Esophagus squamous epithelium (tissue), 4 donors: ENCODE measurements at regions not wholly inside any gene's neighbourhood (a gene's known extent, or its start where the extent isn't known, plus 50 kb on each side); places are given as distances from the start of the nearest gene placed in this dataset.

Experiments
- CTCF ChIP-seq, 6 experiments: fragments of 450-650 bp in 4 of 6; fragments of 200-600 bp in 2 of 6; sonication (generic) in 2 of 6; IDR thresholded peaks; one replicate each; pipeline ENCODE4 v1.5.1; 2016 to 2019; ENCODE audit warnings: antibody characterized with exemption in 6 of 6, mild to moderate bottlenecking in 4 of 6, moderate library complexity in 4 of 6
- POLR2A ChIP-seq, 4 donors: fragments of 450-650 bp; IDR thresholded peaks; one replicate each; pipeline ENCODE4 v1.6.1; 2017; ENCODE audit warnings: antibody characterized with exemption in 4 of 4, mild to moderate bottlenecking in 4 of 4, moderate library complexity in 3 of 4

DNA sequence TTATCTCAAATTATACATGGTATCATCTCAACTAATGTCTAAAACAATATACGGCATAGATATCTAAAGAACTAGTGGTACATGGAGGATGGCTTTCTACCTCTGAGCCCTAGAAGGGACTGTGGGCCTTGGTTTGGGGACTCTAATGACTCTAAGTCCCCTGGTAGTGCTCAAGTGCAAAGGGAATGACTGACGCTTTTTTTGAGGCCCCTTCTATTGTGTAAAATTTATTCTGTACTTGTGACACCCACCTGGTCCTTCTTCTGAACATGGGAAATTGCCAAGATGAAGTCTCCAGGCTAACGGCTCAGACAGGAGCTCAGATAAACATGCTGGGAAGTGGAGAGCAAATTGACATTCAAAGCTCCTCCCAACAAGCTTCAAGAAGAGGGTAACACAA lies 53.4 kb upstream of the IGLL5 start:
- TF ChIP-seq CTCF (IDR thresholded peaks at IDR 0.05) = no peak
- no peak for TF ChIP-seq POLR2A (IDR thresholded peaks at IDR 0.05)
